Adrenal gland (tissue), 9 donors: ENCODE measurements at regions not wholly inside any gene's neighbourhood (a gene's known extent, or its start where the extent isn't known, plus 50 kb on each side); places are given as distances from the start of the nearest gene placed in this dataset.

Experiments
- DNase-seq, 7 donors: peaks; one replicate each; pipeline ENCODE4 v3.0.0-alpha.2; 2019 to 2020
- H3K27ac ChIP-seq, 5 donors: fragments of 200-600 bp; sonication (generic) in 4 of 5; 1 replicate in 3 of 5; 2 replicates in 2 of 5; pipeline versions ENCODE4 v1.5.1 to v1.8.0; 2016 to 2020; ENCODE audit warnings: mild to moderate bottlenecking in 1 of 5
- H3K27me3 ChIP-seq: fragments of 200-600 bp; 2 replicates; pipeline ENCODE4 v1.8.0; 2021
- H3K36me3 ChIP-seq, 2 donors: fragments of 200-600 bp; replicated peaks in 1 of 2; 1 replicate in 1 of 2; 2 replicates in 1 of 2; pipeline versions ENCODE4 v1.5.1 to v1.8.0; 2018 to 2022
- H3K4me1 ChIP-seq, 2 donors: fragments of 200-600 bp; replicated peaks in 1 of 2; 1 replicate in 1 of 2; 2 replicates in 1 of 2; pipeline versions ENCODE4 v1.5.1 to v1.8.0; 2018 to 2021
- H3K4me3 ChIP-seq, 4 donors: fragments of 200-600 bp; sonication (generic) in 3 of 4; one replicate each; pipeline ENCODE4 v1.5.1; 2016 to 2018
- H3K9me3 ChIP-seq, 3 donors: fragments of 200-600 bp; sonication (generic) in 1 of 3; replicated peaks in 1 of 3; 1 replicate in 2 of 3; 2 replicates in 1 of 3; pipeline versions ENCODE4 v1.5.1 to v1.8.0; 2016 to 2021
- CTCF ChIP-seq, 6 experiments: fragments of 450-650 bp in 4 of 6; fragments of 200-600 bp in 2 of 6; sonication (generic) in 1 of 6; IDR thresholded peaks; 1 replicate in 5 of 6; 2 replicates in 1 of 6; pipeline versions ENCODE4 v1.5.1 to v1.8.0; 2016 to 2021; ENCODE audit warnings: antibody characterized with exemption in 6 of 6, mild to moderate bottlenecking in 2 of 6, moderate library complexity in 1 of 6
- POLR2A ChIP-seq, 2 donors: fragments of 450-650 bp; IDR thresholded peaks; one replicate each; pipeline ENCODE4 v1.6.1; 2017; ENCODE audit warnings: antibody characterized with exemption in 2 of 2, mild to moderate bottlenecking in 2 of 2, moderate library complexity in 1 of 2
- WGBS, 4 donors: extraction: QIAGEN DNeasy Blood & Tissue Kit in 2 of 4; methylation state at CpG; one replicate each; pipeline versions ENCODE4 v1.1.5 to v1.1.7; 2013 to 2017; 5-methylcytosine and 5-hydroxymethylcytosine counted together
- intact Hi-C, 2 donors: fragments of 100-400 bp; cut with DNase I; formaldehyde crosslinking; loops; one replicate each; pipeline versions ENCODE4 v1.14.1 to v1.15.0; 2022 to 2023
- donor health status: healthy with polysubstance abuse.
- donor health status: Bipolar disorder and iron deficiency.
- donor health status: DM: yes; HTN: yes; CAD: no.
- donor health status: DM: no; HTN: no; CAD: no.
- donor health status: DM: no; HTN: no; CAD: no.

GRCh38 chr3:25144430-25144829 lies 283.6 kb upstream of the RARB start:
- Histone ChIP-seq H3K27ac (no peak overlapping the region), H3K4me1 (no peaks in the 10 kb centered on the region), H3K4me3 (no peak overlapping the region), H3K36me3 (no peaks in the 10 kb centered on the region), H3K9me3 (no peaks in the 10 kb centered on the region), H3K27me3 (no peaks in the 10 kb centered on the region)
- 75 to 84% (median 81%) methylated on average over 4 of the region's 4 CpGs for WGBS, 4 donors
- intact Hi-C loops = no loop called here
- TF ChIP-seq CTCF (IDR thresholded peaks at IDR 0.05) (no peak), POLR2A (IDR thresholded peaks at IDR 0.05) (no peak)
- no peak for DNase-seq

- H3K9me3 ChIP-seq = no peaks in the 10 kb centered on the region
- DNase-seq = no peak
- no peaks in the 10 kb centered on the region for H3K27me3 ChIP-seq
- intact Hi-C loops = no loop called here
- no peaks in the 10 kb centered on the region for H3K4me1 ChIP-seq
- WGBS, 4 donors = 54 to 82% (median 59%) methylated on average over 1 of the region's 1 CpG
- H3K27ac ChIP-seq = no peak overlapping the region
- no peaks in the 10 kb centered on the region for H3K36me3 ChIP-seq
- no peak for TF ChIP-seq POLR2A (IDR thresholded peaks at IDR 0.05)
- no peak for TF ChIP-seq CTCF (IDR thresholded peaks at IDR 0.05)
- no peak overlapping the region for H3K4me3 ChIP-seq
These were observed 282.9 kb upstream of the RARB start for GRCh38 chr3:25145176-25145575.

GRCh38 chr3:25150199-25150598 lies 277.9 kb upstream of the RARB start:
- Histone ChIP-seq H3K4me3 (no peak overlapping the region), H3K9me3 (no peaks in the 10 kb centered on the region), H3K4me1 (no peaks in the 10 kb centered on the region), H3K27me3 (no peaks in the 10 kb centered on the region), H3K36me3 (no peaks in the 10 kb centered on the region), H3K27ac (no peak overlapping the region)
- intact Hi-C loops = no loop called here
- no peak for DNase-seq
- no peak for TF ChIP-seq CTCF (IDR thresholded peaks at IDR 0.05)
- TF ChIP-seq POLR2A (IDR thresholded peaks at IDR 0.05) = no peak
- 75 to 86% (median 81%) methylated on average over 1 of the region's 1 CpG for WGBS, 4 donors

GRCh38 chr3:25151281-25151902 lies 276.7 kb upstream of the RARB start:
- peak overlapping the region in 2 of 5 donors; percentile 1 to 40 for H3K27ac ChIP-seq
- H3K9me3 ChIP-seq = no peaks in the 10 kb centered on the region
- H3K27me3 ChIP-seq = no peaks in the 10 kb centered on the region
- intact Hi-C loops = no loop called here
- H3K4me3 ChIP-seq = peak overlapping the region in 1 of 4 donors; percentile 38
- TF ChIP-seq CTCF (IDR thresholded peaks at IDR 0.05) (no peak), POLR2A (IDR thresholded peaks at IDR 0.05) (no peak)
- no peaks in the 10 kb centered on the region for H3K36me3 ChIP-seq
- H3K4me1 ChIP-seq = no peaks in the 10 kb centered on the region
- 39 to 48% (median 42%) methylated on average over 10 of the region's 10 CpGs for WGBS, 4 donors
- DNase-seq = no peak
